Suprapubic skin (tissue), 3 donors: ENCODE measurements at regions not wholly inside any gene's neighbourhood (a gene's known extent, or its start where the extent isn't known, plus 50 kb on each side); places are given as distances from the start of the nearest gene placed in this dataset.
"Not testable (repeated sequence)": the region's sequence is repeated elsewhere in the genome, so short reads cannot be mapped to it uniquely, and the experiment has no call there.

Experiments
- POLR2AphosphoS5 ChIP-seq, 3 donors: sonication (generic); formaldehyde crosslinking; IDR thresholded peaks; one replicate each; pipeline ENCODE4 v1.6.1; 2017; ENCODE audit warnings: antibody characterized with exemption in 3 of 3
- TF ChIP-seq, protein P1 (sequence below), 2 donors: fragments of 200-600 bp in 1 of 2; fragments of 450-650 bp in 1 of 2; sonication (generic) in 1 of 2; IDR thresholded peaks; one replicate each; pipeline ENCODE4 v1.5.1; 2016 to 2019; ENCODE audit warnings: antibody characterized with exemption in 2 of 2, mild to moderate bottlenecking in 1 of 2, moderate library complexity in 1 of 2

- TF ChIP-seq, protein P1, sequence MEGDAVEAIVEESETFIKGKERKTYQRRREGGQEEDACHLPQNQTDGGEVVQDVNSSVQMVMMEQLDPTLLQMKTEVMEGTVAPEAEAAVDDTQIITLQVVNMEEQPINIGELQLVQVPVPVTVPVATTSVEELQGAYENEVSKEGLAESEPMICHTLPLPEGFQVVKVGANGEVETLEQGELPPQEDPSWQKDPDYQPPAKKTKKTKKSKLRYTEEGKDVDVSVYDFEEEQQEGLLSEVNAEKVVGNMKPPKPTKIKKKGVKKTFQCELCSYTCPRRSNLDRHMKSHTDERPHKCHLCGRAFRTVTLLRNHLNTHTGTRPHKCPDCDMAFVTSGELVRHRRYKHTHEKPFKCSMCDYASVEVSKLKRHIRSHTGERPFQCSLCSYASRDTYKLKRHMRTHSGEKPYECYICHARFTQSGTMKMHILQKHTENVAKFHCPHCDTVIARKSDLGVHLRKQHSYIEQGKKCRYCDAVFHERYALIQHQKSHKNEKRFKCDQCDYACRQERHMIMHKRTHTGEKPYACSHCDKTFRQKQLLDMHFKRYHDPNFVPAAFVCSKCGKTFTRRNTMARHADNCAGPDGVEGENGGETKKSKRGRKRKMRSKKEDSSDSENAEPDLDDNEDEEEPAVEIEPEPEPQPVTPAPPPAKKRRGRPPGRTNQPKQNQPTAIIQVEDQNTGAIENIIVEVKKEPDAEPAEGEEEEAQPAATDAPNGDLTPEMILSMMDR (IDR thresholded peaks at IDR 0.05), result not testable (repeated sequence)
- TF ChIP-seq POLR2AphosphoS5 (IDR thresholded peaks at IDR 0.05), result not testable (repeated sequence)
Measured at GRCh38 chr11:71709541-71709940, 123.5 kb upstream of the DEFB108B start.
